Amygdala (tissue), 56 donors: ENCODE measurements at regions not wholly inside any gene's neighbourhood (a gene's known extent, or its start where the extent isn't known, plus 50 kb on each side); places are given as distances from the start of the nearest gene placed in this dataset.
A peak's percentile ranks its signal among the peaks of the same experiment; 100 is the strongest.

Source experiments
- DNase-seq, 56 donors: peaks; one replicate each; lab custom pipeline; 2025; lab: John Stamatoyannopoulos, UW

DNA sequence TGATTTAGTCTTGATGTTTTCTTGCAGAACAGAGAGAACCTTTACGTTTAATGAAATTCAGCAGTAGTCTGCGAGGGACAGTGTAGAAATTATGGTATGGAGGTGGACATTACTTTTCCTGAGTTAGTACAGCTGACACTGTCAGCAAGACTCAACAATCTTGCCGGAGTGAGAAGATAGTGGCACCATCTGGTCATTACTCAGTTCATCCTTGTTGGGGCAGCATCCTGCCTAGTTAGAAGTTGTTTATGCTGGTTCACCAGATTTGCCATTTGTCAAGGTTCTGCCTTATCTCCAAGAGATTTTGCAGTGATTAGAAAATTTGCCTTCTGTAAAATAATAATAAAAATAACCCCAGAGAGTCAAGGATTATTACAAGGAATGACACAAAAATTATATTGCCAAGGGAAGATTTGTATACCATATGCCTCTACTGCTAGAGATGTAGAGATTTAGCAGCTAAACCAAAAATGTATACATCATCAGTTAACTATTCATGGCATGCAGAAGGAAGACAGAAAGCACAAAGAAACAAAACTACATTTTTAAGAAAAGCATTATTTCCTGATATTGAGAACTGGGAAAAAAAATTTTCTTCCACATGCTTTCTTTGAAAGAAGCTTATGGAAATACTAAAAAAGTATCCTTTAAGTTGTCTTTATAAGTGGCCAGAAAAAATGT lies 1967.4 kb downstream of the NCAM2 start:
- no peak for DNase-seq

DNA sequence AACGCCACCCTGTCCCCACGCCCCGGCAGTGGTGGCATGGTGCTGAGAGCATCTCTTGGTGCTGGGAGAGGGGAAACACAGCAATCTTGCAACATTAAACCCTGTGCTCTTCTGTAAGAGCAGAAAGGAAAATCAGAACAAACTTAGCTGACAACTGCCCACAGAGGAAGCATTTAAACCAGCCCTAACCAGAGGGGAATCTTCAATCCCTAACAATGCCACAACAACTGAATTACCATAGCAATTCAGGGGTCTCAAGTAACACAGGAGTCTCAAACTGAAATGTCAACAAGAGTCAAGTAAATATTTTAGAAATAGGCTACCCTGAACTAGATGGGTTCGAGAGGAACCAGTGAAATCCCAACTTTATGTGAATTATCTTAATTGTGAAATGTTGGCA lies 1983.6 kb downstream of the NCAM2 start:
- DNase-seq, result no peak

DNA sequence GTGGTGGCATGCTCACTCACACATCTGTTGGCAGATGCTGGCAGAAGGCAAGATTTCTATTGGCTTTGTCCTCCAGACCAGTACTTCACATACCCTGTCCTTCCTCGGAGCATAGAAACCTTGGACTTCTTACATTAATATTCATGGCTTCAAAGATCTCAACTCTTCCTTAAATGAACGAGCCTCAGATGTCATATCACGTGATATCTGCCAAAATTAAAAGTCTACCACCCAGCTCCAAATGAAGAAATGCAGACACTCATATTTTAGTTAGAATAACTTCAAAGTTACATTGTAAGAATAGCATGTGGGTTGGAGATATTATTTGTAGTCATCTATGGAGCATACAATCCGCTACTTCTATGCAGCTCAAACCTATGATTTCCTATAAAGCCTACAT lies 1994.9 kb downstream of the NCAM2 start:
- no peak for DNase-seq

DNA sequence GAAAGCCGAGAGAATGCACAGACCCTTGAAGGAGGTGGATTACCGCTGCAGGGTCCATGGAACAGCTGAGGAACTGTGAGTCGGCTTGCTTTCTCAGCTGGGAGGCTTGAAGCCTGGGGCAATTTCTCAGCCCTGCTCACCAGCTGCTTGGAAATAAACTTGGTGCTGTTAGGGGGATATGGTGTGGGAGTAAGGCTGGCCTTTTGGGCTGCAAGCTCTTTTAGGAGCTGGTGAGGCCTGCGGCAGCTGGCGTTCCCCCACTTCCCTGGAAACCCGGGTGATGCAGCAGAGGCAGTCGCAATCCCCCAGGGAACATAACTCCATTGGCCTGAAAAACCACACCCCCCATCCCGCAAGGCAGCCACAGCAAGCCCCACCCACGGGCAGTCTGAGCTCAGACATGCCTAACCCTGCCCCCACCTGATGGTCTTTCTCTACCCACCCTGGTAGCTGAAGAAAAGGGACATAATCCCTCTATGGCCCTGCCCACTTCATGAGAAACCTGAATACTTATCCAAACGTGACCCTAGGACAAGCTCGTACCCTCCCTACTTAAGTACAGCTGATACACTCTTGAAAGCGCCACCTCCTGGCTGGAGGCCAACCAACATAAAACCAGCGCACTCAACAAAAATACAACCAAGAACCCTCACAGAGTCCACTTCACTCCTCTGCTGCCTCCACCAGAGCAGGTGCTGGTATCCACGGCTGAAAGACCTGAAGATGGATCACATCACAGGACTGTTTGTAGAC lies 1995.8 kb downstream of the NCAM2 start:
- no peak for DNase-seq

DNA sequence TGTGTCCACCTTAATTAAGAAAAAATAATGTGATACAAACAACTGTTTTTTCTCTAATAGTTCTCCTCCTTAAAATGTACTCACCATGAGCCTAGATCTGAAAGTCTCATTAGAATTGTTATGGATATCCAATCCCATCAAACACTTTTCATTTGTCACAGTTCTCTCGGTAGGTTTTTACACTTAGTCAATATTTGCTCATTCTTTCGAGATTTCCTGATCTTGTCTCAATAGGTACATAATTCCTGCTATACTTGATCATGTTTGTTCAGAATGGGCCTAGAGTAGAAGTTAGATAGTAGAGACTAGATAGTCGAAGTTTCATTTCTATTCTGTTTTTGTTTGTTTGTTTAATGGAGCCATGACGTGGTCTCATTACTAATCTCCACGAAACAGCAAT lies 2005.7 kb downstream of the NCAM2 start:
- no peak for DNase-seq

DNA sequence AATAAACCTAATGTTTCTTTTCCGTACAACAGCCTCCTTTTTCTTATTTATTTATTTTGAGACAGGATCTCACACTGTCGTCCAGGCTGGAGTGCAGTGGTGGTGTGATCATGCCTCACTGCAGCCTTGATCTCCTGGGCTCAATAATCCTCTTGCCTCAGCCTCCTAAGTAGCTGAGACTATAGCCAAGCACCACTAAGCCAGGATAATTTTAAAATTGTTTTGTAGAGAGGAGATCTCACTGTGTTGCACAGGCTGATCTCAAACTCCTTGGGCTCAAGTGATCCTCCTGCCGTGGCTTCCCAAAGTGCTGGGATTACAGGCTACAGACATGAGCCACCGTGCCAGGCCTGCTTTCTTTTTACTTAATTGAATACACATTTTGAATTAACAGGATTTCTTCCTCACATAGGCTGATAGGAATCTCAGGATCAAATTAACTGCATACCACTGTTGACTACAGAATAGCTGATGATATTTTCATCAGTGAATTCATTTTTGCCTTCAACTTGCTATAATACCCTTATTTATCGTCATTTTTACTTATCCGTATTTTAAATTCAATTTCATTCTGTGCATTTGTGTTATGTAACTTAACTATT lies 2010.5 kb downstream of the NCAM2 start:
- DNase-seq, result no peak

DNA sequence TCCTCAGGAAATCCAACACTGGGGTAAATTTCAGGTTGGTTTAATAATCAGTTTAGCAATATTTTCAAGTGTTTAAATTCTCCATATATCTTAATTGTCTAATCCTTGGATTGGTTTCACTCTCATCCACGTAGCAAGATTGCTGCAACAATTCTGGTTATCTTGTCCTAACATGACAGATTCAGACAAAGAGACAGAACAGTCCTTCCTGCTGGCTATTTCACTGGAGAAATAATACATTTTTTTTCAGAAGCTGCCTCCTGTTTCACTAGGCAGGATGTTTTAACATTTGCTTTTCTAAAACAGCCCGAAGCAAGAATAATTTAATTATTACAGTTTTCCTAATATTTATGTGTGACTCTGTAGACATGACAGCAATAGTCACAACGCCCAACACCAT lies 2011.2 kb downstream of the NCAM2 start:
- no peak for DNase-seq

DNA sequence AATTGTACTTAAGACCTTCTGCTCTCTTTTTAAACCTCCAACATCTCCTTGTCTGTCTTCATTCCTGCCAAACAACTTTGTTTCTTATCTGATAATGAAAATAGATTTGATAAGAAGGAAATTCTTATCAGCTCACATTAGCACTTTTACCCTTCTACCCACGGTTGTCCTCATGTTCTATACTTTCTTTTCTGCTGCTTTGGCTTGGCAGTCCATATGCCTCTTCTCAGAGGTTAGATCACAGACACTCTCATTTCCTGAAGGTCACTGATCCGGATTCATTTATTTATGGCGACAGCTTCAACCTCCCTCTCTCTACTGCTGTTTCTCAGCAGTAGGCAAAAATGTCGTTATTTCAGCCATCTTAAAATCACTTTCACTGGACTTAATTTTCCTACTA lies 2015.8 kb downstream of the NCAM2 start:
- DNase-seq, result no peak

DNA sequence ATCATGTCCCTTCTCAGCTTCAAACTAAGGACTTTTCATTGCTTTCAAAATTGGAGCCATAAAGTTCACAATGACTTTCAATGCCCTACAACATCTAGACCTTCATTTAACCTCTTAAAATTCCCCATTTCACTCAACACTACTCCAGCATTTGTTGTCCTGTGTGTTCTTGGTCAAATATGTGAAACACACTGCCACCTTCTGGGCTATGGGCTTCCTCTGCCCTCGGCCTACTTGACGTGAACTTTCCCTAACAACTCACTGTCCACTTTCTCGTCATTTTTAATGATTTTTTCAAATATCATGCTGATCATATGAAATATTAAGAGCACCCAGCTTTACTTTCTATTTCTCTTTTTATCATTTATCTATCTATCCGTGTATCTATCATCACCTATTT lies 2018.4 kb downstream of the NCAM2 start:
- peak in 3 of 56 donors; percentile 1 to 8 (median 8) for DNase-seq

DNA sequence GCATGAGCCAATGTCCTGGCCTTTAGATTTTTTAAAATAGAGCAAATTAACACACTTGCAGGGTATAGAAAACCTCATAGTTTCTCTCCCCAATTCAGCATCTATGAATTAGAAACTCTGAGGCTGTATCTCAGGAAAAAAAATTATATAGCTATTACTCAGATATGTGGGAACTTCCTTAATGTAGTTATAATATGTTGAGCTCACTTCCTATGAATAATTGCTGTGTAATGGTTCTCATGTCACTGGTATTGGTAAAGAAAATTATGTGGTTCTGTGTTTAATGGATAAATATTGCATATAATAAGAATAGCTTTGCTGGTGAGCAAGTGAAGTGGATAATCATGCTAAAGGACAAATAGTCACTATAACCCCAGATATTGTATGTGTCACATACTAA lies 2019.8 kb downstream of the NCAM2 start:
- DNase-seq, result no peak

DNA sequence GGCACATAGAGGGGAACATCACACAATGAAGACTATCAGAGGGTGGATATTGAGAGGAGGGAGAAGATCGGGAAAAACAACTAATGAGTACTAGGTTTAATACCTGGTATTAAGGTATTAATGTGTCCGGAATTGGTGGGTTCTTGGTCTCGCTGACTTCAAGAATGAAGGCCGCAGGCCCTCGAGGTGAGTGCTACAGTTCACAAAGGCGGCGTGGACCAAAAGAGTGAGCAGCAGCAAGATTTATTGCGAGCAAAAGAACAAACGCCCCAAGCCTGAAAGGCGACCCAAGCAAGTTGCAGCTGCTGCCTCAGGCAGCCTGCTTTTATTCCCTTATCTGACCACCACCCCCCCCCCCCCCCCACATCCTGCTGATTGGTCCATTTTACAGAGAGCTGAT lies 2022.8 kb downstream of the NCAM2 start:
- DNase-seq, result no peak

DNA sequence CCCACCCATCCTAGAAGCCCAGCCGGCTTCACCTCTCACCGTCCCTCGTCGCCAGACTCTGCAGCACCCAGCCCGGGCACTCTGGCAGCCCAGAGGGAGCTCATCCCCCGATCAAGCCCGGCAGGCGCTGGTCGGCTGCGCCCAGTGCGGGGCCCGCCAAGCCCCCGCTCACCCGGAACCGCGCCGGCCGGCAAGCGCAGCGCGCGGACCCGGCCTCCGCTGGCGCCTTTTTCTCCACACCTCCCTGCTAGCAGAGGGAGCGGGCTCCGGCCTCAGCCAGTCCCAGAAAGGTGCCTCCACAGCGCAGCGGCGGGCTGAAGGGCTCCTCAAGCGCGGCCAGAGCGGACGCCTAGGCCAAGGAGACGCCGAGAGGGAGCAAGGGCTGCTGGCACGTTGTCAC lies 2023.3 kb downstream of the NCAM2 start:
- DNase-seq, result no peak

DNA sequence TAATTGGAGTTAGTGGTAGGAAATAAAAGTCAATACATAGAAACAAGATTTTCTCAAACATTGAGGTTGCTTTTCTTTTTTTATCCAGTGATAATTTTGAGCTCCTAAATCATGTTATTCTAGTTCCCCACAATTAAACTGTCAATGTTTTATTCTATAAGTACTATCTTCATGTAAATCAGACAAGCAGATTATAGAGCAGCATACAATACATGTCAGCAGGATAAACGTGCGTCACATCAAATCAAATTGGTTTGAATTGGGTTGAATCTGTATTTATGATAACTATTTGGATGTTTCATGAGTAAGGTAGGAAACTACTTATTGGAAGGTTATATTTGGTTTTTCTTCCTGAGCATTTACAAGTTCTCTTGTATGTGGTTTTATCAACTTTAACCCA lies 2028.7 kb downstream of the NCAM2 start:
- no peak for DNase-seq

DNA sequence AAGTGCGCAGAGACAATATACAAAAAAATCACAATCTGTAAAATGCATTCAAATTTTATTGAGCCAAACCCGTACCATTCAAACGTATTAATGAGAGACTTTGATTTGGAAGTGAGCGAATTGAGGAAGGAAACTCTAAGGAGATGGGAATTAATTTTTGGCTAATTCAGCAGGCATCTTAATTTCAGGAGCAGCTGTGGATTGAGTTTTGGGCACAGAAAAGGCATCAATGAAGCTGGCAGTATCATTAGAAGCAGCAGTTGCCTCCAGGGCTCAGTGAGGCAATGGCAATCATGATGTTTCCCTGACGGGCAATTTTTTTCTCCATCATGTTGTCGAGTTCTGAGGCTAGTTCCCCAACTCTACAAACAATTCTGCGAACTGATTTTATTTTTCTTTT lies 2041.6 kb downstream of the NCAM2 start:
- no peak for DNase-seq

DNA sequence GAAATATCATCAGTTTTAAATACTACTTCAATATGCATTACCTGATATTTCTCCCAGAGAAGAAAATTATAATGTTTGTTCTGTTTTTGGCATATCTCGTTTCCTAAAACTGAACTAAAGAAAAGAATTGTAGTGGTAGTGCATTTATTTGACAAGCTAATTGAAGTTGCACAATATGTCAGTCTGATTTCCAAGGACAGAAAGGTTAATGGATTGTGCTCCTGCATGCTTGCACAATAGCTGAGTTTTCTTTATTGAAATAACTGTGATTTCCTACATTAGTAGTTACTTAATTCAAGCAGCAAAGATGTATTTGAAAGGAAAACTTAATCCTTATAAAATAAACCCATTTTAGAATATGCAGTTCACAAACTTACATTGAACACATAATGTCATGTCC lies 2047.7 kb downstream of the NCAM2 start:
- DNase-seq, result no peak

DNA sequence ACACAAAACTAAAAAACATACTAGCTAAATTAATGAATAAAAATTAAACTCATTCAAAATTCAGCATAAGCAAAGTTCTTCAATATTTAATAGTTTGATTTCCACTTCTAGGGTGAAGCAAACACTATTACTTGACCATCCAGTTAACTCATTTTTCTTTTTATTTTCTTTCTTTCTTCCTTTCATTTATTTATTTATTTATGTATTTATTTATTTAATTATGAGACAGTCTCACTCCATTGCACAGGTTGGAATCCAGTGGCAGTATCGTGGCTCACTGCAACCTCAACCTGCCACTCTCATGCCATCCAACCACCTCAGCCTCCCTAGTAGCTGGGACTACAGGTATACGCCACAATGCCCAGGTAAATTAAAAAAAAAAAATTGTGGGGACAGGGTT lies 2069.5 kb downstream of the NCAM2 start:
- no peak for DNase-seq

DNA sequence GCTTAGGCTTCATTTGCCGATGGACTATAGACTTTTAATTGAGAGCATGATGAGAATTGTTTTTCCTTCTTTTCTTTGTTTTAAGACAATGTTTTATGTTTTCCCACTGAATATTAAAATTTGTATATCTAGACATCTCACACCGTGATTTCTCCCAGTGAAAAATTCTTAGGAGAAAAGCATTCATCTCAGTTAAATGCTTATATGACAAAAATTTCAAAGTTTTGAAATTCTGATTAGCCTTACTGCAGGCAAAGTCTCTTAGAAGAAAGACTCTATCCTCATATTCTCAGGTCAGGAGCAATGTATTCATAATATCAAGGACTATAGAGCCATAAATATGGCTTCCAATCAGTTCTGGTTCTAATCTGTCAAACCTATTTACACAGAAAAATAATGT lies 2085.0 kb downstream of the NCAM2 start:
- no peak for DNase-seq

DNA sequence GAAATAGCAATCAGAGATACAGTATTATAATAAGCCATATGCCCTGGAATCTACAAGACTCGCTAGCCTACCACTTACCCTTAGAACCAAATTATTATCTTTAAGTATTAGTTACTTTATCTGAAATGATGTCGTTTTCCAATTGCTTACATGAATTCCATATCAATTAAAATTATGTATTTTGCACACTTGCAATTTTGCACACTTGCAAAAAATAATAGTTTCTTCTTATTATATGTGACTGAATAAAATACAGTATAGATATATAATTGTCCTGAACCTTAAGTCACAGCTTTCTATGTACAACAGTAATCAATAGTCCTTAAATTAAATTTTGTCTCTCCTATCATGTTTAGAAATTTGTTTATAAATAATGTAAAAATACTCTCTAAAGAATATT lies 2095.1 kb downstream of the NCAM2 start:
- DNase-seq, result no peak

DNA sequence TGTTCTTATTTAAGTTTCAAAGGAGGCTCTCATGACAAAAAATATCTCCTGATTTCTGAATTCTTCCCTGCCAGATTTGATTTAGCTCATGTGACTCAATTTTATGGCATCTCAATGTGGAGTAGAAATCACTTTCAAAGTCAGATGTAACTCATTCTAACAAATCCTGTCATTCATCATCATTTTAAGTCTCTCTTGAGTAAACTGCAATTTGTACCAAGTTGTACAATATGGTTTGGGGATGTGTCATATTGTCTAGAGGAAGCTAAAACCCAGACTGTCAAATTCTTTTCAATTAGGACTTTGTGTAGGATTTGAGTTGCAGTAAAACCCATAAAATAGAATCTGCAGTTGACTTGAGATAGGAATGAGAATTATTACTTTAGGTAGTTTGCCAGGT lies 2101.0 kb downstream of the NCAM2 start:
- no peak for DNase-seq

DNA sequence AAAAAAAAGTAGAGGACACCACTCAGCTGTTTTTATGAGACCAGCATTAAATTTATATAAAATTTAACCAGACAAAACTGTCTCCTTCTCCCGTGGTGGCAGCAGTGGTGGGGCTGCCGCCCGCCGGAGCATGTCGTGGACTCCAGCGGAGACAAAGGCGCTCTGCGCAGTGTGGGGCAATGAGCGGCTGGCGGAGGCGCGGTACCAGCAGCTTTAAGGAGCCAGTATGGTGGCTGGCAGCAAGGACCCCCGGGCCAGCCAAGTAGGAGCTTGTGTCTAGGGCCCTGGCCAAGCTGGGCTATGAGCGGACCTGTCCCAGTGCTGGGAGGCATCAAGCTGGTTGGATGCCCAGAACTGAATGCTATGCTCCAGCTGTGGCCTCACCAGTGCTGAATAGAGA lies 2102.9 kb downstream of the NCAM2 start:
- no peak for DNase-seq

DNA sequence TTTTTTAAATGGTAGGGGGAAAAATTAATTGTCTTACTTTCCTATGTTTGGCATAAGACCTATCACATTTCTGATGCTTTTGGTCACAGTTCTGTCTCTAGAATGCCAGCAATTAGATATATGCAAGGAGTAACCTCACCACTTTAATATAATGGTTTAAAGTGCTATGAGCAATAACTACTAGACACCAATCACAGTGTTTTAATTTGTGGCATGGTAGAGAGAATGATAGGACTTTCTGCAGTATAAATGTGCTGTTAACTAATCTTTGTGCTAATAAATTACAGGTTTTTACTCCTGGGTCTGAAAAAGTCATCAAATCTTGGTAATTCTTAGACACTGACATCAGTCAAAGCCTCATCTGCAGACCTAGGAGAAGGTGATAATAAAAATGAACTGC lies 2110.3 kb downstream of the NCAM2 start:
- no peak for DNase-seq

DNA sequence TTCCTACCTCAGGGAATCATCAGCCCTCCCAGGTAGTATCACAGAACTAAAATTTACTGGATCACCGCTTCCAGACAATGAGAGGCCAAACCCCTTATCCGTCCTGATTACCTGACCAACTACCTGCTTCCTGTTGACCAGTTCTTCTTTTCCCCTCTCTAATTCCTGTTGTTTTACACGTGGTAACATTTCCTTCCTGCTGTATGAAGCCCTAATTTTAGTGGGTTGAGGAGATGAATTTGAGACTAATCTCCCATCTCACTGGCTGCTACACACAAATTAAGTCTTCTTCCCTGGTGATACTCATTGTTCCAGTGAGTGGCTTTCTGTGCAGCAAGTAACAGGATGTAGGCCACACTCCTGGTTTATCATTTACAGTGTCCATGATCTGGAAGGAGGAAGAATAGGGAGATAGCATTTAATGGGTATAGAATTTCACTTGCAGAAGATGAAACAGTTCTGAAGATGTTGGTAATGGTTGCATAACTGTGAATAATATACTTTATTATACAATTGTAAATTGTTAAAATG lies 2112.9 kb downstream of the NCAM2 start:
- DNase-seq, result no peak
